ENCODE measurements at regions not wholly inside any gene's neighbourhood (a gene's known extent, or its start where the extent isn't known, plus 50 kb on each side); places are given as distances from the start of the nearest gene placed in this dataset.

GRCh38 chr14:26765301-26765700, 167.5 kb upstream of the NOVA1 start:
- no peak overlapping the region for H3K9ac ChIP-seq (ENCODE audit: low read depth in 1 of 3, low read length in 3 of 3)
- no peaks in the 10 kb centered on the region for H3K9me3 ChIP-seq (ENCODE audit: control insufficient read depth in 3 of 3, low read length in 3 of 3)
- H3K36me3 ChIP-seq (ENCODE audit: control insufficient read depth in 3 of 3, insufficient read depth in 3 of 3, low read length in 3 of 3), result no peaks in the 10 kb centered on the region
- H3K27me3 ChIP-seq (ENCODE audit: control insufficient read depth in 3 of 3, insufficient read depth in 3 of 3, low read length in 3 of 3), result no peaks in the 10 kb centered on the region
- H3K27ac ChIP-seq (ENCODE audit: low read depth, low read length), result no peak overlapping the region
- no peaks in the 10 kb centered on the region for H3K4me1 ChIP-seq (ENCODE audit: control insufficient read depth in 3 of 3, insufficient read depth in 3 of 3, low read length in 3 of 3)
- H3K4me3 ChIP-seq (ENCODE audit: low read length in 3 of 3), result no peak overlapping the region

- Histone ChIP-seq H3K27ac (ENCODE audit: low read depth, low read length) (no peak overlapping the region), H3K4me3 (ENCODE audit: low read length in 3 of 3) (no peak overlapping the region), H3K9ac (ENCODE audit: low read depth in 1 of 3, low read length in 3 of 3) (no peak overlapping the region), H3K36me3 (ENCODE audit: control insufficient read depth in 3 of 3, insufficient read depth in 3 of 3, low read length in 3 of 3) (no peaks in the 10 kb centered on the region), H3K9me3 (ENCODE audit: control insufficient read depth in 3 of 3, low read length in 3 of 3) (no peaks in the 10 kb centered on the region), H3K27me3 (ENCODE audit: control insufficient read depth in 3 of 3, insufficient read depth in 3 of 3, low read length in 3 of 3) (no peaks in the 10 kb centered on the region), H3K4me1 (ENCODE audit: control insufficient read depth in 3 of 3, insufficient read depth in 3 of 3, low read length in 3 of 3) (no peaks in the 10 kb centered on the region)
Observed at GRCh38 chr14:26765768-26766520, 168.1 kb upstream of the NOVA1 start.

GRCh38 chr14:26766726-26767125, 168.9 kb upstream of the NOVA1 start:
- H3K9ac ChIP-seq (ENCODE audit: low read depth in 1 of 3, low read length in 3 of 3), result no peak overlapping the region

GRCh38 chr14:26773906-26774593, 176.2 kb upstream of the NOVA1 start:
- Histone ChIP-seq H3K27ac (ENCODE audit: low read depth, low read length) (no peak overlapping the region), H3K36me3 (ENCODE audit: control insufficient read depth in 3 of 3, insufficient read depth in 3 of 3, low read length in 3 of 3) (no peaks in the 10 kb centered on the region), H3K9ac (ENCODE audit: low read depth in 1 of 3, low read length in 3 of 3) (no peak overlapping the region), H3K4me3 (ENCODE audit: low read length in 3 of 3) (no peak overlapping the region), H3K9me3 (ENCODE audit: control insufficient read depth in 3 of 3, low read length in 3 of 3) (no peaks in the 10 kb centered on the region), H3K4me1 (ENCODE audit: control insufficient read depth in 3 of 3, insufficient read depth in 3 of 3, low read length in 3 of 3) (no peaks in the 10 kb centered on the region), H3K27me3 (ENCODE audit: control insufficient read depth in 3 of 3, insufficient read depth in 3 of 3, low read length in 3 of 3) (no peaks in the 10 kb centered on the region)

More at GRCh38 chr14:26766726-26767125, 168.9 kb upstream of the NOVA1 start:
- H3K9me3 ChIP-seq (ENCODE audit: control insufficient read depth in 3 of 3, low read length in 3 of 3), result no peaks in the 10 kb centered on the region
- H3K4me1 ChIP-seq (ENCODE audit: control insufficient read depth in 3 of 3, insufficient read depth in 3 of 3, low read length in 3 of 3), result no peaks in the 10 kb centered on the region
- H3K27ac ChIP-seq (ENCODE audit: low read depth, low read length), result no peak overlapping the region
- H3K36me3 ChIP-seq (ENCODE audit: control insufficient read depth in 3 of 3, insufficient read depth in 3 of 3, low read length in 3 of 3), result no peaks in the 10 kb centered on the region
- H3K4me3 ChIP-seq (ENCODE audit: low read length in 3 of 3), result no peak overlapping the region
- no peaks in the 10 kb centered on the region for H3K27me3 ChIP-seq (ENCODE audit: control insufficient read depth in 3 of 3, insufficient read depth in 3 of 3, low read length in 3 of 3)

- no peak overlapping the region for H3K27ac ChIP-seq (ENCODE audit: low read depth, low read length)
- no peaks in the 10 kb centered on the region for H3K4me1 ChIP-seq (ENCODE audit: control insufficient read depth in 3 of 3, insufficient read depth in 3 of 3, low read length in 3 of 3)
- no peak overlapping the region for H3K4me3 ChIP-seq (ENCODE audit: low read length in 3 of 3)
- no peaks in the 10 kb centered on the region for H3K27me3 ChIP-seq (ENCODE audit: control insufficient read depth in 3 of 3, insufficient read depth in 3 of 3, low read length in 3 of 3)
- no peak overlapping the region for H3K9ac ChIP-seq (ENCODE audit: low read depth in 1 of 3, low read length in 3 of 3)
- H3K36me3 ChIP-seq (ENCODE audit: control insufficient read depth in 3 of 3, insufficient read depth in 3 of 3, low read length in 3 of 3), result no peaks in the 10 kb centered on the region
- H3K9me3 ChIP-seq (ENCODE audit: control insufficient read depth in 3 of 3, low read length in 3 of 3), result no peaks in the 10 kb centered on the region
Observed at GRCh38 chr14:26775765-26776563, 178.1 kb upstream of the NOVA1 start.

GRCh38 chr14:26791117-26791806, 193.4 kb upstream of the NOVA1 start:
- H3K27ac ChIP-seq (ENCODE audit: low read depth, low read length), result no peak overlapping the region
- no peak overlapping the region for H3K9ac ChIP-seq (ENCODE audit: low read depth in 1 of 3, low read length in 3 of 3)
- H3K4me3 ChIP-seq (ENCODE audit: low read length in 3 of 3), result no peak overlapping the region
- no peaks in the 10 kb centered on the region for H3K4me1 ChIP-seq (ENCODE audit: control insufficient read depth in 3 of 3, insufficient read depth in 3 of 3, low read length in 3 of 3)
- H3K27me3 ChIP-seq (ENCODE audit: control insufficient read depth in 3 of 3, insufficient read depth in 3 of 3, low read length in 3 of 3), result no peaks in the 10 kb centered on the region
- no peaks in the 10 kb centered on the region for H3K9me3 ChIP-seq (ENCODE audit: control insufficient read depth in 3 of 3, low read length in 3 of 3)
- H3K36me3 ChIP-seq (ENCODE audit: control insufficient read depth in 3 of 3, insufficient read depth in 3 of 3, low read length in 3 of 3), result no peaks in the 10 kb centered on the region

GRCh38 chr14:26794731-26795130, 196.9 kb upstream of the NOVA1 start:
- H3K9ac ChIP-seq (ENCODE audit: low read depth in 1 of 3, low read length in 3 of 3), result no peak overlapping the region
- no peak overlapping the region for H3K4me3 ChIP-seq (ENCODE audit: low read length in 3 of 3)
- H3K27me3 ChIP-seq (ENCODE audit: control insufficient read depth in 3 of 3, insufficient read depth in 3 of 3, low read length in 3 of 3), result no peaks in the 10 kb centered on the region
- H3K27ac ChIP-seq (ENCODE audit: low read depth, low read length), result no peak overlapping the region
- H3K9me3 ChIP-seq (ENCODE audit: control insufficient read depth in 3 of 3, low read length in 3 of 3), result no peaks in the 10 kb centered on the region
- H3K4me1 ChIP-seq (ENCODE audit: control insufficient read depth in 3 of 3, insufficient read depth in 3 of 3, low read length in 3 of 3), result no peaks in the 10 kb centered on the region
- H3K36me3 ChIP-seq (ENCODE audit: control insufficient read depth in 3 of 3, insufficient read depth in 3 of 3, low read length in 3 of 3), result no peaks in the 10 kb centered on the region

- Histone ChIP-seq H3K36me3 (ENCODE audit: control insufficient read depth in 3 of 3, insufficient read depth in 3 of 3, low read length in 3 of 3) (no peaks in the 10 kb centered on the region), H3K9me3 (ENCODE audit: control insufficient read depth in 3 of 3, low read length in 3 of 3) (no peaks in the 10 kb centered on the region), H3K4me3 (ENCODE audit: low read length in 3 of 3) (no peak overlapping the region), H3K9ac (ENCODE audit: low read depth in 1 of 3, low read length in 3 of 3) (no peak overlapping the region), H3K27ac (ENCODE audit: low read depth, low read length) (no peak overlapping the region), H3K27me3 (ENCODE audit: control insufficient read depth in 3 of 3, insufficient read depth in 3 of 3, low read length in 3 of 3) (no peaks in the 10 kb centered on the region), H3K4me1 (ENCODE audit: control insufficient read depth in 3 of 3, insufficient read depth in 3 of 3, low read length in 3 of 3) (no peaks in the 10 kb centered on the region)
Observed at GRCh38 chr14:26808407-26808806, 210.6 kb upstream of the NOVA1 start.

GRCh38 chr14:26810631-26811030, 212.8 kb upstream of the NOVA1 start:
- Histone ChIP-seq H3K9me3 (ENCODE audit: control insufficient read depth in 3 of 3, low read length in 3 of 3) (no peaks in the 10 kb centered on the region), H3K4me1 (ENCODE audit: control insufficient read depth in 3 of 3, insufficient read depth in 3 of 3, low read length in 3 of 3) (no peaks in the 10 kb centered on the region), H3K36me3 (ENCODE audit: control insufficient read depth in 3 of 3, insufficient read depth in 3 of 3, low read length in 3 of 3) (no peaks in the 10 kb centered on the region), H3K4me3 (ENCODE audit: low read length in 3 of 3) (no peak overlapping the region), H3K27me3 (ENCODE audit: control insufficient read depth in 3 of 3, insufficient read depth in 3 of 3, low read length in 3 of 3) (no peaks in the 10 kb centered on the region), H3K9ac (ENCODE audit: low read depth in 1 of 3, low read length in 3 of 3) (no peak overlapping the region), H3K27ac (ENCODE audit: low read depth, low read length) (no peak overlapping the region)

Measured in skeletal muscle tissue (tissue), 3 donors.